Glomerular endothelial cell (primary cell): ENCODE measurements at regions not wholly inside any gene's neighbourhood (a gene's known extent, or its start where the extent isn't known, plus 50 kb on each side); places are given as distances from the start of the nearest gene placed in this dataset.
"Not testable (repeated sequence)": the region's sequence is repeated elsewhere in the genome, so short reads cannot be mapped to it uniquely, and the experiment has no call there.

ENCODE experiments used
- DNase-seq: peaks from one replicate; pipeline ENCODE4 v3.0.0-alpha.2; 2011; ENCODE audit warnings: low read depth, low spot score; ENCODE audit errors: extremely low read depth

DNA sequence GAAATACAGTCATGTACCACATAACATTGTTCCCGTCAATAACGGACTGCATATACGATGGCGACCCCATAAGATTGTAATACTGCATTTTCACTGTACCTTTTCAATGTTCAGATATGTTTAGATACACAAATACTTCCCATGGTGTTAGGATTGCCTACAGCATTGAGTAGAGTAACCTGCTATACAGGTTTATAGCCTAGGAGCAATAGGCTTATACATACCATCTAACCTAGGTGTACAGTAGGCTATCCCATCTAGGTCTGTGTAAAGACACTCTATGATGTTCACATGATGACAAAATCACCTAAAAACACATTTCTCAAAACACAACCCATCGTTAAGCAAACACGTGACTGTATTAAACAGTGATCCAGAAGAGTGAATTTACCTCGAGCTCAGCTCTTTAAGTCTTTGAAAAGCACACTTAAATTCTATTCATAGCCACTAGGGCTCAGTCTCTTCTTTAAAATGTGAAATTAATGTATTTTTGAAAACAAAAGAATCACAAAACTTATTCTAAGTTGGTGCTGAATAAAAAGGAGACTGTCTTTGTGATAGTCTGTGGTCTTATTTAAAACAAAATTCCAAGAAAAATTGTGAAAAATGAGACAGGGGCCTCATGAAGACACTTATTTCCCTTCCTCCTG is 239.1 kb upstream of the ARID2 start:
- no peak for DNase-seq

DNA sequence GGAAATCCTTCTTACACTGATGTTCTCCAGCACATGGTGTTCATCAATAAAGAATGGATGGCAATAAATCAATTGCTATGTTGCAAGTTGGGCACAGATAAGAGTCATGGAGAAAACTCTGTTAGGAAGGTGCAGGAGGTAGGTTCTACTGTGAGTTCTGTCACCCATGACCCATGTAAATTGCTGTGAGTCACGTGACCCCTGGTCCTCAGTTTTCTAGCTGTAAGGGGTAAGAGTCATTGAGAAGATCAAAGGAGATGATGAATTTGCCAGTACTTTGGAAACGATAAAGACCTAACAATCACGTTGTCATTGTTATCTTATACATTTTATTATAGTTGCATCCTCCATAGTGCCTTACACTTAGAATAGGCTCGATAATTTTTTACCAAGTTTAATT is 235.2 kb upstream of the ARID2 start:
- DNase-seq: no peak

DNA sequence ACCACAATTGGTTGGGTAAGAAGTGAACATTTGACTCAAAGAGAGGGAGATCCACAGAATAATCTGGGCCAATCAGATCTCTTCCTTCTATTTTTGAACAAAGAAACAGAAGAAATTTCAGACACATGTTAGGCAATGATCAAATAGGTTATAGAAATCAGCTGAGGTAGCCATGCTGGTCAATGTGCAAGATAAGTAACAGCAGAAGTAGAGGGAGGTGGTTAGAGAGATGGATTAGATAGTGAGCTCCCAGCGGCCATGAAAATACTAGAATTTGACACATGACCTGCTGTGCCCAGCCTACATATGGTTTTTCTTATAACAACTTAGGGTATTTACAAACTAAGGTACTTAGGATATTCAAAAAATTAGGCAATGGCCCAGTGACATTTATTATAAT is 230.9 kb upstream of the ARID2 start:
- no peak for DNase-seq

DNA sequence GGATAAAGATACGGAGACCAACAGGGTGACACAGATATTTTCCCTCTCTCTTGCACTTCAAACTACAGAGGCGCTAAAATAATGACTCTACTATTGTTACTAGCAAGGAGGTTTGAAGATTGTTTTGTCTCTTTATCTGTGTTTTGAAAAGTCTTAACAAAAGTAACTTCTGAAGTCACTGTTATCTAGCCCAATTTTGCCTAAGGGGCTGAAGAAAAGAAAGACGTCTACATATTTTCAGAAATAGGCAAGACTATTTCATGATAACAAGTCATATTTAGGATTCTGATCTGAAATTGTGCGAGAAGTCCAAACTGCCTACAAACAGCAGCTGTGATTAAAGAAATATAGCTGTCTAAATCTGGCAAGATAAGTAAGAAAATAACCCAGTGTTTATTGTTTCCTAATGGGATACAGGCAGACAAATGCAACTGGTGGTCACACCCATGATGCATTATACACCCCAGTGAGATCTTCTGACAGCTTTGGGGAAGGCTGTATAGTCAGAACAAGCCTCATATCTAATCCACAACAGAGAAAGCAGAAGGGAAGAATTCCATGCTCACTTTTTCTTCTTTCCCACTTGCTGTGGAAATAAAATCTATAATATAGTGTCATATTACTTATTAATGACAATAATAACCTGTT is 226.9 kb upstream of the ARID2 start:
- no peak for DNase-seq

DNA sequence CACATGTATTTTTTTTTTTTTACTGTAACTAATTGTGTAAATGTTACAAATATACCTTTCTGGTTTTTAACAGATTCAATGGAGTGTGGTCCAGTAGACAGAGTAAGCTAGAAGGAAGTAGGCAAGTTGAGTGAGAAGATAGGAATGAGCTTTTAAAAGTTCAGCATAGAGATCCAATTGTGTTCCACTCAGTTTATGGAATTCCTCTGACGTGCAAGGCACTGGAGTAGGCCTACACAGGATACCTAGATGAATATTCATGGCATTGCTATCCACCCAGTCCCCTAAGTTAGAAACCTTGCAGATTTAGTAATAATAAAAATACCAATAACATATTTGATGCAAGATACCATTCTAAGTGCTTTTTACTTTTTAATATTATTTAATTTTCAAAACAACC is 225.6 kb upstream of the ARID2 start:
- no peak for DNase-seq

DNA sequence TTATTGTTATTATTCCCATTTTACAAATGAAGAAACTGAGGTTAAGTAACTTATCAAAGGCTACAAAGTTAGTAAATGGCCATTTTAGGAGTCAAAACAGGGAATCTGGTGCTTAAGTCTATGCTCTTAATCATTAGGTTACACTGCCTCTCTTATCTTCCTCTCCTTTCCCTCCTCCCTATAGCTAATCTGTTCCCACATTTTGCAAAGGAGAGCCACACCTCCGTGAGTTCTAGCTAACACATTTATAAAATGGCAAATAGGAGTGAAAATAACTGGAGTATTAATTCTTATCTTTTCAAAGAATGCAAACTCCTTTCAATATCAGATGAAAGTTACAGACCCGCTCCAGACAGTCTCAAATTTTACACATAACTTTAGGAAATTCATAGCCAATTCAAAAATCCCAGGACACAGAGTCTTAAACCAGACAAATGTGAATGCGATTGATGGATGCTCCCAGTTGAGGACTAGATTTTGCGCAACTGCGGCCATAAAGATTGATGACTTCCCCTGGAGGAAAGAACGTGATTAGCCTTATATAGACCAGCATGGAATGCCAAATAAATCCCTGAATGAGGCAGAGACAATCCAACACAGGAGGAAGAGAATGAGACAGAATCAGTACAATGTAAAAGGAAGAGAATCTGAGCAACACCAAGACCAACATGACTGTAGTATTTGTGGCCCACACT is 225.0 kb upstream of the ARID2 start:
- DNase-seq: no peak

DNA sequence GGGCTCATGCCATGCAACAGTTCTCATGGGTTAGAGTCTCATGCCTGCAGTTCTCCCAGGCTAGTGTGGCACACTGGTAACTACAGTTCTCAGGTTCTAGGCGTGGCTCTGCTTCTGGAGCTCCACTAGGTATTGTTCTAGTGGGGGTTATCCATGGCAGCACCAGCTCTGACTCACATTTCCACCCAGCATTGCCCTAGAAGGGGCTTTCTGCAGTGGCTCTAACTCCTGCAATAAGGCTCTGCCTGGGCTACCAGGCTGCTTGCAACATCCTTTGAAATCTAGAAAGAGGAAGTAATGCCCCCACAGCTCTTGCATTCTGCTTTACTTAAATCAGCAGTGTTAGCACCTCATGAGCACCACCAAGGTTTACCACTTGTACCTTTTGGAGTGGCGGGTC is 220.3 kb upstream of the ARID2 start:
- no peak for DNase-seq

DNA sequence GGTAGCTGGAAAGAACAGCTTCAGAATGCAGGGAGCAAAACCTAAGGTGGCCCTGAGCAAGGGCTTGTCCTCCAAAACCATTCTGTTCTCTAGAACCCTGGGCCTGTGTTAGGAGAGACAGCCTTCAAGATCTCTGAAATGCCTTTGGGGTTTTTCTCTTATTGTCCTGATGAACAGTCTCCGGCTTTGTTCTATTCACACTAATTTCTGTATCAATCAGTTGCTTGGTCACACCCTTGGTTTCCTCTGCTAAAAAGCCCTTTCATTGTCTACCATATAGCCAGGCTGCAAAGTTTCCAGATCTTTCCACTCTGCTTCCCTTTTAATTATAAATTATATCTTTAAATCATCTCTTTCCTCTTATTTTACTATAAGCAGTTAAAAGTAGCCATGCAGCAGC is 219.9 kb upstream of the ARID2 start:
- DNase-seq: no peak

DNA sequence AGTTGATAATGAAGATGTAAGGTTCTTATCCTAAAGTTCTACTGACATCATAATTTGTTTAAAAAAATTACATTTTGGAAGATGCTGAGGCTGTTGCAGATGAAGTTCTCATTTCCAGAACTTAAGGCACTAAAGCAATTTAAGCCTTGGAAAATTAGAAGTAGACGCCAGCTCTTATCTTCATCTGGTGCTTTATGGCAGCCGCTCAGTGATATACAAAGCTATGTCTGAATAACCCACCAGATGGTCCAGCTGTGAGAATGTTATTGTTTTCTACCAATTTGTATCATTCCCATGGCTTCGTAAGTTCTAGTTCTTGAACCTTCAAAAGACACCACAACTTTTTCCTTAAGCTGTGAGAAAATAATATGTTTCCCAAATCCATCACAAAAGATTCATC is 212.1 kb upstream of the ARID2 start:
- no peak for DNase-seq

DNA sequence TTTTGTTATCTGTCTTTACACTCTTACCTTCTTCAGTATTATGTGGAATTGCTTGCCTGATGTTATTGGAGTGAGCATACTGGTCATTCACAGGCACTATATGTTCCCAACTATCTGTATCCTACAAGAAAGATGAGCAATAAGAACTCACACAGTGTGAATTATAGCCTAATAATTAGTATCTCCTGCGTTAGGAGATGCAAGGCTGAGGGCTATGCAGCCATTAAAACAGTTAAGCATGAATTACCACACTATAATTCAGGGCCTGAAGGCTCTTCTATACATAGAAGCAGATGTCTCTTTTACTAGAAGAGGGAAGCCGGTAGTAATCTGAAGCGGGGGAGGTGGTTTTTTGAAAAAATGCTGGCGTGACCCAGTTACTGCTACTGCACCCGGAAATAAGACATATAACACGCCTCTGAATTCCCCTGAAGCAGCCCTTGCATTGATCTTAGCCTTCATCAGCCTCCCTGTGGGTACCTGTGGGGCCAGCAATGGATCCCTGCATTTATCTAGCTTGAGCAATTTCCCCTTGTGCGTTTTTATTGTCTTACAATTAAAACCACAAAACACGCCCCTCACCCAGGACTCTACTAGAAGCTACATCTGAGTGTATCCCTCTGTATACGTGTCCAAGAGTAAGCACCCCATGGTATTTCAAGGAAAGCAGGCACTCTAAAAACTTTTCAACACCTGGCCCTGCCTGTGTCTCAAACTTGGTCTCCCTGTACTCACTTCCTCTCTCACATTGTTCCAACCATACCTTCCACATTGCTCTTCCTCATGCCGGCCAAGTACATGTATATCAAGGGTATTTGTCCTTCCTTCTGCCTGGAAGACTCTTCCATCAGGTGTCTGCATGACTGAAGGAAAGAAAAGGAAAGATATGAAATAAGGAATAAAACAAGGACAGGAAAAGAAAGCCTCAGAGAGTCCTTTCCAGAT is 210.9 kb upstream of the ARID2 start:
- no peak for DNase-seq

DNA sequence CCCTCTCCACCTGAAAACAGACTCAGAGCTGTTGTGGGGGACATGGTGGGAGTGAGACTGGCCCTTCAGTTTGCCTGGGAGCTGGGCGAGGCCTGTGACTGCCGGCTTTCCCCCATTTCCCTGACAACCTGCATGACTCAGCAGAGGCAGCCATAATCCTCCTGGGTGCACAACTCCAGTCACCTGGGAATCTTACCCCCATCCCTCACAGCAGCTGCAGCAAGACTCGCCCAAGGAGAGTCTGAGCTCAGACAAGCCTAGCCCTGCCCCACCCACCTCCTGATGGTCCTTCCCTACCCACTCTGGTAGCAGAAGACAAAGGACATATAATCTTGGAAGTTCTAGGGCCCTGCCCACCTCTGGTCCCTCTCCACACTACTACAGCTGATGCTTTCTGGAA is 207.3 kb upstream of the ARID2 start:
- no peak for DNase-seq

DNA sequence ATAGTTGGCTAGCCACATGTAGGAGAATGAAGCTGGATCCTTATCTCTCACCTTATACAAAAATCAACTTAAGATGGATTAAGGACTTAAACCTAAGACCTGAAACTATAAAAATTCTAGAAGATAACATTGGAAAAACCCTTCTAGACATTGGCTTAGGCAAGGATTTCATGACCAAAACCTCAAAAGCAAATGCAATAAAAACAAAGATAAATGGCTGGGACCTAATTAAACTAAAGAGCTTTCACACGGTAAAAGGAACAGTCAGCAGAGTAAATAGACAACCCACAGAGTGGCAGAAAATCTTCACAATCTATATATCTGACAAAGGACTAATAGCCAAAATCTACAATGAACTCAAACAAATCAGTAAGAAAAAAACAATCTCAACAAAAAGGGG is 202.7 kb upstream of the ARID2 start:
- not testable (repeated sequence) for DNase-seq

DNA sequence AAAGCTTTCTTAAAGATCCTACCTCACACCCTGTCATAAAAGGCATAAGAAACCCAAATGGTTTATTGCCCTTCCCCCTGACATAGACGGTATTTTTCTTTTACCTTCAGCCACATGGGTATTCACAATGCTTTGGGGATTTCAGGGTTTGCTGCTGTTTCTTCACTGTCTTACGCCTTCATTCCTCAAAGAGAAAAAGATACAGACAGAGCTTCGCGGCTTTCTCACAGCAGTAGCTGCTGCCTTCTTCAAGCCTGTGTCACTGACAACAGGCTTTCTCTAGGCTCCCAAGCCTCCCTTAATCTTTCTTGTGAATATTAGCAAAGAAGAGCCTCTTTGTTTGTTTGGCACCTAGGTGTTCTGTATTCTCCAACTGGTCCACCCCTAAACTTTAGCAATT is 197.4 kb upstream of the ARID2 start:
- no peak for DNase-seq

DNA sequence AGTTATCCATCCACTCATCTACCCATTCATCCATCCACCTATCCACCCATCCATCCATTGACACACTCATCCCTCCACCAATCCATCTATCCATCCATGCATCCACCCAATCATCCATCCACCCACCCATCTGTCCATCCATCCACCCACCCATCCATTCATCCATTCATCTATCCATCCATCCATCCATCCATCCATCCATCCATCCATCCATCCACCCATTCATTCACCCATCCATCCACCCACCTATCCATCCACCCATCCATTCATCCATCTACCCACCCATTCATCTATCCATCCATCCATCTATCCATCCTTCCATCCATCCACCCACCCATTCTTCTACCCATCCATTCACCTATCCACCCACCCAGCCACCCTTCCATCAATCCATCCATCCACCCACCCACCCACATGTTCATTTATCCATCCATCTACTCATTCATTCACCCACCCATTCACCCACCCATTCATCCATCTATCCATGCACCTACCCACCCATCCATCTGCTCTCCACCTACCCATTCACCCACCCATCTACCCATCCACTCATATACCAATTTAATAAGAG is 193.8 kb upstream of the ARID2 start:
- DNase-seq: no peak

DNA sequence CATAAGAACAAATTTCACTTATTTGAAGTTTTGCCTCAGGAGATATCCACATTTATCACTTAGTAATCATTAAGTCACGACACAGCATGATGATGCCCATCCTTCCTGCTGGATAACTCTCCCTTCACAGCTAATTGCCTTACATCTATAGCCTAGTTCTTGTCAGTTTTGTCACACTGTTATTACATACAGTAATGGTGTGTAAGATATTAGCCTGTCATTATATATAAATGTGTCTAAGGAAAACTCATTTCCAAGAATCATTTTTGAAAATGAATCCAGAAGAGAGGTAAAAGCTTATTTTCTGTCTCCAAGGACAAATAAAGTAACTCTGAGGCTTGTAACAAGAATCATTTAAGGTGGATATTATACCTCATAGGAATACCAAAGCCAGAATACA is 193.2 kb upstream of the ARID2 start:
- DNase-seq: no peak

DNA sequence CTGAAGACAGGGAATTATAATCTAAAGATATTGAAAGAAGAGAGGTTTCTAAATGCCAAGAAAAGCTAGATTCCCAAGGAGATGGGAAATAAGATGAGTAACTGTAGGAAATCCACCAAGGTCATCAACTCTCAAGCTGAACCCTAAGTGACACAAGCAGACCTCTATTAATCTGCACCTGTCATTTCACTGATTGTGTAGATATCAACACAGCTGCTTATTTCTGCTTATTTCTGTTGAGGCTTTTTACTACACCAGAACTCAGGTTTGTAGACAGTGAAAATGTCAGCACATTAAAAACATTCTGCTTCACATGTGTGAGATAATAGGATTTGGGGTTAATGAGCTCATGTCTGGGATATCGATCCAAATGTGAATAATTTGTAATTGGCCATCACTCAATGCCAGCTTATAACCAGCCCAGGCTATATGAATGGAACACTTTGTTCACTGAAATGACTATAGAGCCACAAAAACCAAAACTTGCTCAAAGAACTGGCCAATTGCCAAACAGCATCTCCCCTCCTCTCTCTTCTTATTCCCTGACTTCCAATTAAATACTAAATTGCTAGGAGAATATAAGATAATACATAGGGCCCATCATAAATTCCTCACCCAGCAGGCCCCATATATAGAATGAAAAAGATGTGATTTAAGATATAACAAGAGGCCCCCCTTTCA is 188.7 kb upstream of the ARID2 start:
- DNase-seq: no peak

DNA sequence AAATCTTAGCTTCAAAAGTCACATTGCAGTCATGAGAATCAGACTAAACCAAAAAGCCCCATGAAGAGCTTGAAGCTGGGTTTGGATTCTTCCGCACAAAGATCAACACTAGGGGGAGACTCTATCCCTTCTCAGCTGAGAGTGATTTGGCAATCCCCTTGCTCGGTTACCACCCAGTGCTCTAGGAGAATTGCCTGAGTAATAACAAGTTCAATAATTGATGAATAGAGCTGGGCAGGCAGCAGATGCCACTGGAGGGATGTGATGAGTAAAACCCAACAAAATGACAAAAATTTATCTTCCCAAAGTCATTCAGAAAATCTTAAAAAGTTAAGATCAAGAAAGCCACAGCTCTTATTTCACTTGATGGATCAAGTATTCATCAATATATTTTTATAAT is 185.6 kb upstream of the ARID2 start:
- DNase-seq: peak; percentile 70

DNA sequence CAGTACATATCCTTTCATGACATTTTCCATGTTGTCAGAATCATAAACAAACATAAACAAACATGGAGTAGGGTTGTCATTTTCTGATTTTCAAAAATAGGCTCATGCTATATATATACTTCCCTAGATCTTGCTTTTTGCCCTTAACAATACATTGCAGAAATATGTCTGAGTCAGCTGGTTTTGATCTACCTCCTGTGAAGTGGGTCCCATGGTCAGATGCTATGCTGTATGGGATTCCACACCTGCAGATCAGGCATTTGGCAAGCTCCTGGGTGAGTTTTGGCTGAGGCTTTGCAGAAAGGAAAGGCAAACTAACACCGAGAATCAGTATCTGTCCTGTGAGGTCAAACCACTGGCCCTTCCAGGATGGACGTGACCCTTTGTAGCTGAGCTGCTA is 183.0 kb upstream of the ARID2 start:
- DNase-seq: no peak

DNA sequence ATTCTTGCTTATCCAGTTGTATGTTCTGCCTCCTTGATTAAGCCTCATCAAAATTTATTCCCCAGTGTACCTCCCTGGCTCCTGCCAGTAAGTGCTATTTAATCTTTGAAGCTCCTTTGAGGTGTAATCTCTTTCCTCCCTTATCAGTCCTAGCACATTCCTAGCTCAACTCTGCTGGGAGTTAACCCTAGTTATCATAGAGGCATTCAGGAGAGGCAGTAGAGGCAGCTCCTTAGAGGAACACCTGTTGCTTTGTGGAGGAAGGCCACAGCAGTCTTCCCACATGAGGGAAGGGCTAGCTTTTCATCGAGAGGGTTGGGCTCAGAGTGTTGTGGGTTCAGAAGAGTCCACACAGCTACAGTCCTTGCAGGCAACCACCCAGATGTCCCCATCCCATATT is 182.4 kb upstream of the ARID2 start:
- DNase-seq: no peak

DNA sequence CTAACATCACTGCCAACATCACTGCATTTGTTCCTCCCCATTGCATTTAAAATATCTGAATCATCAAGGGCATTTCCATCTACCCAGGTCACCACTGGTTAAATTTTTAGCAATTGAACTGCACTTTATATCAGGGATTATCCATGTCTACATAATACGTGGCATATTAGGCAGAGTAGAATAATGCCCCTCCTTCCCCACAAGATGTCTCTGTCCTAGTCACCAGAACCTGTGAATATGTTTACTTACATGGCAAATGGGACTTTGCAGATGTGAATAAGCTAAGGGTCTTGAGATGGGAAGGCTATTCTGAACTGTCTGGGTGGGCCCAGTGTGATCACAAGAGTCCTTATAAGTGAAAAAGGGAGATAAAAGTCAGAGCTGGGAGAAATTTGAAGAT is 181.7 kb upstream of the ARID2 start:
- no peak for DNase-seq
